Gastroesophageal sphincter (tissue), 4 donors: ENCODE measurements at regions not wholly inside any gene's neighbourhood (a gene's known extent, or its start where the extent isn't known, plus 50 kb on each side); places are given as distances from the start of the nearest gene placed in this dataset.

Source experiments
- ATAC-seq: fragments of 150-250 bp; one replicate; pipeline ENCODE4 v1.9.1; 2016; ENCODE audit warnings: mild to moderate bottlenecking, moderate library complexity
- H3K27ac ChIP-seq, 4 donors: fragments of 200-600 bp; sonication (generic) in 3 of 4; 1 replicate in 3 of 4; 2 replicates in 1 of 4; pipeline ENCODE4 v1.5.1; 2016 to 2019
- H3K27me3 ChIP-seq: fragments of 200-600 bp; sonication (generic); one replicate; pipeline ENCODE4 v1.5.1; 2019
- H3K36me3 ChIP-seq, 2 donors: fragments of 200-600 bp; sonication (generic); one replicate each; pipeline ENCODE4 v1.5.1; 2019; ENCODE audit warnings: control low read depth in 1 of 2
- H3K4me1 ChIP-seq, 3 donors: fragments of 200-600 bp; sonication (generic); 1 replicate in 2 of 3; 2 replicates in 1 of 3; pipeline ENCODE4 v1.5.1; 2016 to 2019; ENCODE audit warnings: control low read depth in 2 of 3
- H3K4me3 ChIP-seq, 2 donors: fragments of 200-600 bp; sonication (generic); one replicate each; pipeline ENCODE4 v1.5.1; 2019; ENCODE audit warnings: mild to moderate bottlenecking in 1 of 2, moderate library complexity in 1 of 2
- H3K9me3 ChIP-seq, 3 donors: fragments of 200-600 bp; sonication (generic); one replicate each; pipeline ENCODE4 v1.5.1; 2017 to 2019; ENCODE audit warnings: control low read depth in 2 of 3
- CTCF ChIP-seq, 4 experiments: fragments of 200-600 bp in 2 of 4; fragments of 450-650 bp in 2 of 4; sonication (generic) in 1 of 4; IDR thresholded peaks; one replicate each; pipeline ENCODE4 v1.5.1; 2017 to 2019; ENCODE audit warnings: antibody characterized with exemption in 4 of 4, mild to moderate bottlenecking in 2 of 4, moderate library complexity in 2 of 4
- EP300 ChIP-seq: sonication (generic); formaldehyde crosslinking; IDR thresholded peaks from one replicate; pipeline ENCODE4 v1.6.1; 2017; ENCODE audit warnings: antibody characterized with exemption, mild to moderate bottlenecking
- POLR2A ChIP-seq, 2 donors: fragments of 450-650 bp; IDR thresholded peaks; one replicate each; pipeline ENCODE4 v1.6.1; 2017; ENCODE audit warnings: antibody characterized with exemption in 2 of 2, mild to moderate bottlenecking in 2 of 2, moderate library complexity in 1 of 2
- POLR2AphosphoS5 ChIP-seq: sonication (generic); formaldehyde crosslinking; IDR thresholded peaks from one replicate; pipeline ENCODE4 v1.6.1; 2017; ENCODE audit warnings: antibody characterized with exemption
- WGBS, 2 donors: methylation state at CpG; one replicate each; pipeline ENCODE4 v1.1.5; 2018; ENCODE audit warnings: low coverage in 1 of 2; 5-methylcytosine and 5-hydroxymethylcytosine counted together

GRCh38 chr13:39982745-39983144, 327.3 kb downstream of the COG6 start:
- Histone ChIP-seq H3K9me3 (no peaks in the 10 kb centered on the region), H3K4me1 (no peaks in the 10 kb centered on the region), H3K27me3 (no peaks in the 10 kb centered on the region), H3K4me3 (no peak overlapping the region), H3K27ac (no peak overlapping the region), H3K36me3 (no peaks in the 10 kb centered on the region)
- no peak for ATAC-seq
- TF ChIP-seq POLR2A (IDR thresholded peaks at IDR 0.05), result no peak
- TF ChIP-seq CTCF (IDR thresholded peaks at IDR 0.05), result no peak
- no peak for TF ChIP-seq POLR2AphosphoS5
- no peak for TF ChIP-seq EP300
- WGBS, 2 donors, result 91% methylated on average over 1 of the region's 4 CpGs; no CpG with 5 or more reads in 1 of the 2 donors

GRCh38 chr13:39985071-39985470, 329.6 kb downstream of the COG6 start:
- H3K4me3 ChIP-seq, result no peak overlapping the region
- H3K4me1 ChIP-seq, result no peaks in the 10 kb centered on the region
- WGBS, 2 donors, result 71 to 73% methylated on average over 2 to 4 of the region's 4 CpGs
- H3K27me3 ChIP-seq, result no peaks in the 10 kb centered on the region
- H3K36me3 ChIP-seq, result no peaks in the 10 kb centered on the region
- no peak for TF ChIP-seq EP300
- no peak for TF ChIP-seq POLR2A (IDR thresholded peaks at IDR 0.05)
- TF ChIP-seq POLR2AphosphoS5, result no peak
- no peak for TF ChIP-seq CTCF (IDR thresholded peaks at IDR 0.05)
- H3K27ac ChIP-seq, result no peak overlapping the region
- no peak for ATAC-seq
- no peaks in the 10 kb centered on the region for H3K9me3 ChIP-seq

GRCh38 chr13:39988351-39988750, 332.9 kb downstream of the COG6 start:
- Histone ChIP-seq H3K4me1 (no peaks in the 10 kb centered on the region), H3K36me3 (no peaks in the 10 kb centered on the region), H3K4me3 (no peak overlapping the region), H3K27me3 (no peaks in the 10 kb centered on the region), H3K9me3 (no peaks in the 10 kb centered on the region), H3K27ac (no peak overlapping the region)
- WGBS, 2 donors, result 73 to 86% methylated on average over 6 of the region's 6 CpGs
- ATAC-seq, result no peak
- TF ChIP-seq POLR2A (IDR thresholded peaks at IDR 0.05) (no peak), CTCF (IDR thresholded peaks at IDR 0.05) (no peak), EP300 (no peak), POLR2AphosphoS5 (no peak)

GRCh38 chr13:39998166-39998565, 342.7 kb downstream of the COG6 start:
- WGBS, 2 donors, result 94 to 95% methylated on average over 6 of the region's 6 CpGs
- Histone ChIP-seq H3K27me3 (no peaks in the 10 kb centered on the region), H3K9me3 (no peaks in the 10 kb centered on the region), H3K27ac (no peak overlapping the region), H3K4me3 (no peak overlapping the region), H3K36me3 (no peaks in the 10 kb centered on the region), H3K4me1 (no peaks in the 10 kb centered on the region)
- no peak for ATAC-seq
- TF ChIP-seq POLR2A (IDR thresholded peaks at IDR 0.05) (no peak), CTCF (IDR thresholded peaks at IDR 0.05) (no peak), EP300 (no peak), POLR2AphosphoS5 (no peak)

GRCh38 chr13:40002016-40002415, 346.6 kb downstream of the COG6 start:
- Histone ChIP-seq H3K9me3 (no peaks in the 10 kb centered on the region), H3K4me3 (no peak overlapping the region), H3K27ac (no peak overlapping the region), H3K4me1 (no peaks in the 10 kb centered on the region), H3K27me3 (no peaks in the 10 kb centered on the region), H3K36me3 (no peaks in the 10 kb centered on the region)
- ATAC-seq, result no peak
- WGBS, 2 donors, result 84 to 87% methylated on average over 5 of the region's 5 CpGs
- no peak for TF ChIP-seq POLR2A (IDR thresholded peaks at IDR 0.05)
- no peak for TF ChIP-seq POLR2AphosphoS5
- TF ChIP-seq CTCF (IDR thresholded peaks at IDR 0.05), result no peak
- no peak for TF ChIP-seq EP300
